ENCODE measurements at regions not wholly inside any gene's neighbourhood (a gene's known extent, or its start where the extent isn't known, plus 50 kb on each side); places are given as distances from the start of the nearest gene placed in this dataset.

- no peak for TF ChIP-seq ISL1 (CRISPR knock-in tag; IDR thresholded peaks at IDR 0.05)
- no peak for TF ChIP-seq GLIS3 (CRISPR knock-in tag; IDR thresholded peaks at IDR 0.05)
- TF ChIP-seq ZNF565 (CRISPR knock-in tag; conservative IDR thresholded peaks at IDR 0.05; ENCODE audit: low read depth), result no peak
- no peak for TF ChIP-seq POU6F1 (CRISPR knock-in tag; IDR thresholded peaks at IDR 0.05; ENCODE audit: borderline replicate concordance, low read depth)
- no peak for TF ChIP-seq CSDC2 (CRISPR knock-in tag; IDR thresholded peaks at IDR 0.05)
- TF ChIP-seq RARB (CRISPR knock-in tag; IDR thresholded peaks at IDR 0.05), result no peak
- no peak for TF ChIP-seq PATZ1 (CRISPR knock-in tag; IDR thresholded peaks at IDR 0.05; ENCODE audit: borderline replicate concordance)
- TF ChIP-seq PPARA (CRISPR knock-in tag; IDR thresholded peaks at IDR 0.05; ENCODE audit: borderline replicate concordance), result no peak
- no peak for TF ChIP-seq TOX (CRISPR knock-in tag; IDR thresholded peaks at IDR 0.05; ENCODE audit: borderline replicate concordance)
- no peak for TF ChIP-seq ZC3H10 (CRISPR knock-in tag; IDR thresholded peaks at IDR 0.05)
- no peak for TF ChIP-seq TSHZ2 (CRISPR knock-in tag; IDR thresholded peaks at IDR 0.05)
- no peak for TF ChIP-seq CREB5 (CRISPR knock-in tag; IDR thresholded peaks at IDR 0.05; ENCODE audit: low read depth)
- TF ChIP-seq TCF4 (CRISPR knock-in tag; IDR thresholded peaks at IDR 0.05; ENCODE audit: borderline replicate concordance), result no peak
- no peak for TF ChIP-seq CSRNP3 (CRISPR knock-in tag; IDR thresholded peaks at IDR 0.05)
- no peak for TF ChIP-seq ESRRG (CRISPR knock-in tag; IDR thresholded peaks at IDR 0.05)
- no peak for TF ChIP-seq ARNTL (CRISPR knock-in tag; IDR thresholded peaks at IDR 0.05; ENCODE audit: borderline replicate concordance, low read depth)
- ATAC-seq, result no peak
Measured at GRCh38 chr18:73381016-73381698, 513.4 kb upstream of the NETO1 start.

GRCh38 chr18:73366713-73367112 is 498.9 kb upstream of the NETO1 start:
- no peak for ATAC-seq
- no peak for TF ChIP-seq PATZ1 (CRISPR knock-in tag; IDR thresholded peaks at IDR 0.05; ENCODE audit: borderline replicate concordance)
- no peak for TF ChIP-seq ZNF565 (CRISPR knock-in tag; conservative IDR thresholded peaks at IDR 0.05; ENCODE audit: low read depth)
- TF ChIP-seq ZC3H10 (CRISPR knock-in tag; IDR thresholded peaks at IDR 0.05), result no peak
- no peak for TF ChIP-seq RARB (CRISPR knock-in tag; IDR thresholded peaks at IDR 0.05)
- TF ChIP-seq TSHZ2 (CRISPR knock-in tag; IDR thresholded peaks at IDR 0.05), result no peak
- no peak for TF ChIP-seq ZNF70 (CRISPR knock-in tag; IDR thresholded peaks at IDR 0.05)
- no peak for TF ChIP-seq CSRNP3 (CRISPR knock-in tag; IDR thresholded peaks at IDR 0.05)
